ENCODE measurements at regions not wholly inside any gene's neighbourhood (a gene's known extent, or its start where the extent isn't known, plus 50 kb on each side); places are given as distances from the start of the nearest gene placed in this dataset.
"Not testable (repeated sequence)": the region's sequence is repeated elsewhere in the genome, so short reads cannot be mapped to it uniquely, and the experiment has no call there.

DNA sequence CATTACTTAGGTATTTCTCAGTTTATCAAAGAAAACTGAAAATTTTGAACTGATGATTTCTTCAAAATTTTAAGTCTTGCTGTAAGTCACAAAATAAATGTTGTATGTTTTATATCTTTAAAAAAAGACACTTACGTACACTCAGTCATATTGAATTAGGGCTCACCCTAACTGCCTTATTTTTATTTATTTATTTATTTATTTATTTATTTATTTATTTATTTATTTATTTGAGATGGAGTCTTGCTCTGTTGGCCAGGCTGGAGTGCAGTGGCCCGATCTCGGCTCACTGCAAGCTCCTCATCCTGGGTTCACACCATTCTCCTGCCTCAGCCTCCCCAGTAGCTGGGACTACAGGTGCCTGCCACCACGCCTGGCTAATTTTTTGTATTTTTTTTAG lies 881.9 kb downstream of the TTLL7 start:
- not testable (repeated sequence) for FAIRE-seq

DNA sequence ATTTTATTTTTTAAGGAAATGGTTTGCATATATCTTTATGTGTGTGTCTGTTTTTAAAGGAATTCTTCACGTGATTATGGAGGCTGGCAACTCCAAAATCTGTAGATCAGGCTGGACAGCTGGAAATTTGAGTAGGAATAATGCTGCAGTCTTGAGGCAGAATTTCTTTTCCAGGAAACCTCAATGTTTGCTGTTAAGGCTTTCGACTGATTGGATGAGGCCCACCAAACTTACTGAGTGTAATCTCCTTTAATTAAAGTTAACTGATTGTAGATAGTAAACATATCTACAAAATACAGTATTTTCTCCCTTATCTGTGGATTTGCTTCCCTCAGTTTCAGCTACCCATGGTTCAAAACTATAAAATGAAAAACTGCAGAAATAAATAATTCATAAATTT lies 883.1 kb downstream of the TTLL7 start:
- FAIRE-seq: no peak

DNA sequence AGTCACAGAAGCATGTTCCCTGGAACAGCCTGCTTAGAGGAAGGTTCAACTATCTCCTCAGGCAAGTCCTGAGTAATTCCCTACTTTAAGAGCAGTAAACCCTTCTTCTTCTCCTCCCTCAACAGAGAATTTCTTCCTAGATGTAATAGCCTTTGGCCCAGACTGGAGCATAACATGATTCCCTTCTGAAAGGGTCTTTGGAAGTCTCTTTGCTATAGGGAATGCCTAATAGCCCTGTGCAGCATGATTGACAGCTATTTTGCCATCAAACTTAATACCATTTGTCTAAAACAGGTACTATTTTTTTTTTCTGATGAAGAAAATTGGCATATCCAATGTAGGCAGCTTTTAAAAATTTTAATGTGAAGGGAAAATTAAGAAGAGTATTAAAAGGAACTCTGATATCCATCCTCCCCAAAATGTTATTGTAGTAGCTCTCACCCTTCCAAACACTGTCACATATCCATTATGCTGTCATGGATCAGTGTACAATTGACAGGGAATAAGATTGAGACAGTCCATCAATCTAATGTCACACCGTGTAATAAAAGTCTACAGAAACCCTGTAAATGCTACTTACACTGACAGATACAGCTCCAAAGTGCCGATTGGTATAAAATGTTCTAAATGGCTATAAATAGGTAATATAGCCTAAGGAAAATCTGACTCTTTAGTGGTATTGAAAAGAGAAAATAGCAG lies 884.6 kb downstream of the TTLL7 start:
- FAIRE-seq: no peak

DNA sequence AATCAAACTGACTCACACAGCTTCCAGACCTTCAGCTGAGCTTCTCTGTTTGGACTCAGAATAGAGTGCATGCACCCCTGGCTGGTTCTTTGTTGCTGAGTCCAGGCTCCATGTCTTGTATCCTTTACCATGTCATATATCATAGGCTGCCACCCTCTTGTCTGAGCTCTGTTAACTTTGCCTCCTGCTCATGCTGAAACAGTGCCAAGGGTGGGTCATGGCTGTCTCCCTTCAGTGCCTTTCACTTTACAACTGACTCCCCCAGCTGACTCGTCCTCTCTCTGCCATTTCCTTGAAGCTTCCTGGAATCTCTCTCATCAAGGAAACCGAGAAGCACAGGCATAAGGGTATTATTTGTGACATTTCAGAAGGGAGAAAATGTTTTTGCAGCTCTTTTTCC lies 885.3 kb downstream of the TTLL7 start:
- no peak for FAIRE-seq

DNA sequence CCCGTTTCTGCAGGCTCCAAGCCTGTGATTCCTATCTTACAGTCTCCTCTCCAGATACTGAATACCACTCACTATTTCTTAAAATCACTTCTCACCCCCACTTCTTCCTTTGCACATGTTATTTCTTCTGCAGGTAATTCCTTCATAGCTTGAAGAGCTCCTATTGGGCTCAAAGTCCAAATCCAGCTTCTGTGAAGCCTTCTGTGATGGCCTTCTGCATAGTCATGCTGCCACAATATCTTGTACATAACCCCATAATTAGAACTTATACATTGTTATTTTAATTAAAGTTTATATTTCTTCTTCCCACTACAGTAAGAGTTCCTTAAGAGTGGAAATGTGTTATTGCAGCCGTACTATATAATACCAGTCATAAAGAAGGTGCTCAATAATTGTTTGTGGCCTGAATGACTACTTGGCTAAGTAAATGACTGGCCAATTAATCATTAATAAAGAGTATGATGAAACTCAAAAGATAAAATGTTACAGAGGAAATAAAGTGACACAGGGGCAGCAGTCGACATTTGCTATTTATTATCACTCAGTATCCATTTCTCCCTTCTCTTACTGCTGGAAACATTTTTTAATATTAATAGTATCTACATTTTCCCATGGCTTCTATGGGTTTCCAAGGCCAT lies 886.6 kb downstream of the TTLL7 start:
- FAIRE-seq: no peak

DNA sequence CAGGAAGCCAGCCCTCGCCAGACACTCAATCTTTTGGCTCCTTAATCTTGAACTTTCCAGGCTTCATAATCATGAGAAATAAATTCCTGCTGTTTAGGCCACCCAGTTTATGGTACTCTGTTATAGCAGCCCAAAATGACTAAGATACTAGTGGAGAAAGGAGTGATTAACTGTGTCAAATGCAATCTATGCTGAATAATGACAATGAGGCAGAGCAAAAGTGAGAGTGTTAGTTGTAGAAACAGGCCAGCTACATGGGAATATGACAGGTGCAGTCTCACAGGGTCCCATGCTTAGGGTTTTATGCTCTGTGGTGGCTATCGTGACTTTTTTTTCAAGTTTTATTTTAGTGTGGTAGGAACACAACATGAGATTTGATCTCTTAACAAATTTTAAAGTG lies 888.8 kb downstream of the TTLL7 start:
- no peak for FAIRE-seq

DNA sequence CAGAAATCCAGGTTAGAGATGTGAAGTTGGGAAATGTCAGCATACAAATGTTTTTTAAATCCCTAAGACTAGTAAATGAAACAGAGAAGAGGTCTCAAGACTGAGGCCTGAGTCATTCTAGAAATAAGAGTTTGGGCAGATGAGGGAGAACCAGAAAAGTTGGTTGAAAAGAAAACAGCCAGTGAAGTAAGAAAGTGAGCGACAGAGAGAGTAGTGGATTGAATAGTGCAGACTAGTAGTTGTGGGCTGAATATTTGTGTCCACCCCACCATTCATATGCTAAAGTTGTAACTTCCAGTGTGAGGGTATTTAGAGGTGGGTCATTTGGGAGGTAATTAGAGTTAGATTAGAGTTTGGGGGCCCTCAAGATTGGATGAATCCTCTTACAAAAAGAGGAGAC lies 889.2 kb downstream of the TTLL7 start:
- FAIRE-seq: no peak

DNA sequence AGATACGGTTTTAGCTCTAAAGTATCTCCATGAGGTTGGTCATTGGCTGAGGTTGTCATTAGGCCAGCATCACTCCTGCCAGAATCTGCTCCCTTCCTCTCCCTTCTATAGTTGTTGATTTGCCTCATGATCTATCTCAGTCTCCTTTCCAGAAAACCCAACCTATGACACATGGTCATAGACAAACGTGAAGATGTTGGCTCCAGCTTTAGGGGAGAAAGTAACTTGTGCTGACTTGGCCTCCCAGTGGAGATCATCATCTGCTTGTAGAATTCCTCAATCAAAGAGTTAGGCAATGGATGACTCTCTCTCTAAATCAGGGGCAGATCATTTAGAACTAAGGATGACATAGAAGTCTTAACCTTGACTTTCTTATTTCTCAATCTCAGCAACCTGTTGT lies 894.4 kb downstream of the TTLL7 start:
- FAIRE-seq: no peak

DNA sequence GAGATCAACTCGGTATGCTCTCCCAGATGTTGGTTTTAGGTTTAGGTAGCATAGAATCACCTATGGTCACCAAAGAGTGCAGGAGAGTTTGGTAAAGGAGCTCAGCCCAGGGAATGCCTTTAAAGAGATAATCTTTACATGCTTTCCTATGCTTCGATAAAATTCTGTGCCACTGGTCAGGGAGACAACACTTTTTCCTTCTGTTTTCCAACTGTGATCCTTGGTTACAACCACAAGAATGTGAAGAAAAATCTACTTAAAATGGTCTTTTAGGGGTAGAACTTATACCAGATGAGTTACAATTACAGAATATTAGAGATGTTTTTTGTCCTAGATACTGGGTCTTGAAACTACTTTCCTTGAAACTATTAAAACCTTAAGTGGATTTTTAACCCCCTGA lies 895.6 kb downstream of the TTLL7 start:
- no peak for FAIRE-seq

DNA sequence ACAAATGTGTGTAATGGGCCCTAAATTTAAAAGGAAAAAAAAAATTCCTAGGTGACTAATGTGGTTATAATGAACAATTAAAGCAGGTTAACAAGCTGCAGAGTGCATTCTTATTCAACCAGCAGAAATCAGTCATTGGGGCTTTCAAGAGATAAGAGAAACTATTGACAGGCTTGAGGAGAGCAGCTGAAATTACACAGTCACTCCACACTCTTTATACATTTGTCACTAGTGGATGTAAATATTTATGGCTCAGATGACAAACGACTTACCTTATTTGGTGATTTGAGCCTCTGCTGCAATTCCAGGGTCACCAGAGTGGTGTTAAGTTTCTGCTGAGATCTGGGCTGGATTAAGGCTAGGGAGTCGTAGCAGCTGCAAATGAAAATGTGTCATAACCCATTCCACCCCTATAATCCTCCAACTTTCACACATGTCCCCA lies 896.3 kb downstream of the TTLL7 start:
- no peak for FAIRE-seq

DNA sequence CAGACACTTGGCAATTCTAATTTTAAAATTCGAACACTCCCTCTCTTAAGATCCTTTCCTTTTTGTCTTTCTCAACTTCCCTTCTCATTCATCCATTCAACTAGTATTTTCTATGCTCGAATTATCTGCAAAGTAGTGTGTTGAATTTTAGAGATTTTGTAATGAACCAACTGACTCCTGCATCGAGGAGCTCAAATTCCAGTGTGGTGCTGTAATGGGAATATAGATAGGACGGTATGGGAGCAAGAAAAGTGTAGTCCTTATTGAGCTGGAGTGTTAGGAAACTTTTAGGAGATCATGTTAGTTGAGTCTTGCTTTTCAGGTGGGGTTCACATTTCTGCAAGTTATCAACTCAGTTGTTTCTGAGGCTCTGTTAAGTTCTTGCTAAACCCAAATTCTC lies 897.5 kb downstream of the TTLL7 start:
- FAIRE-seq: no peak

DNA sequence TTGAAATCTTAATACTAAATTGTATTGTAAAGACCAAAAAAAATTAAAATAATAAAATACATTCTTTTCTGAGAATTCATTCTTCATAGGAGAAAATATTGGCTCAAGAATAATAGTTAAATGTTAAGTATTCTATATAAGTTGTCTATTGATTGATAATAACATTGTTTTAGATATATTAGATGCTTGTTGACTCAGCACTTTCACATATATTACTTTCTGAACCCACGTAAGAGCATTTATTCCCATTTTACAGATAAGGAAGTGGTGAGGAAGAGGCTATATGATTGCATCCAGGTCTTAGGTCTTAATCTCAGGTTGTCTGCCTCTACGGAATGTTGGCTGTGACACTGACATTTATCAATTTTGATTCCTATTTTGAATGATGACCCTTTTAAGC lies 898.8 kb downstream of the TTLL7 start:
- FAIRE-seq: no peak

DNA sequence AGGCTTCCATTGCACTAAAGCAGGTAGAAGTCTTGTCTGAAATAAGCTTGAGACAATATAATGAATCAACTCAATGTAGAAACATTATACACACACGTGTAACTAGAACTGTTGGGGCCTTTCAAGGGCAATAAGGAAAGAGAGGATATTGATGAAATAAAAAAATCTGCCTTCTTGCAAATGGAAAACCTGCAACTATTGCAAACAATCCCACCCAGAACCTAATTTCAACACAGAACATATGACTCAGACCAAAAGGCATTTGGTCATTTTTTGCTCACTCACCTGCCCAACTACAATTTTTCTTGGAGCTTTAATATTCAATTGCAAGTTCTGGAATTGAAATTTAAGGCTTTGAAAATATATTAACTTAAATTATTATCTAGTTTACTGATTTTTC lies 900.1 kb downstream of the TTLL7 start:
- FAIRE-seq: no peak

DNA sequence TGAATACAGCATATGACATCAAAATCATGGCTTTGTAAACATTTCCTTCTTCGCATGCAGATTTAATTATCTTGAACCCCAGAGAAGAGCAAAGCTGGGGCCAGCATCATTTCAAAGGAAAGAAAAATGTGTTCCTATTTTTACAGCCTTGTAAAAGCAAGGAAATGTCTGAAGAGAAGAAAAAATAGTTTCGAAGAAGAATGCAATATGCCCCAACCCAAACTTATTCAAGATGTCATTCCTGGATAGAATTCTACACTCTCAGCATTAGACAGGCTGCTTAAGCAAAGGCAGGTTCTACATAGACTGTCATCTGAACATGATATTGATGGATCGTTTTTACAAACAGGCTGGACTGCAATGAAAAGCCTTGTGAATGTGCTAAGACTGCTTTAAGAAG lies 900.8 kb downstream of the TTLL7 start:
- FAIRE-seq: no peak

DNA sequence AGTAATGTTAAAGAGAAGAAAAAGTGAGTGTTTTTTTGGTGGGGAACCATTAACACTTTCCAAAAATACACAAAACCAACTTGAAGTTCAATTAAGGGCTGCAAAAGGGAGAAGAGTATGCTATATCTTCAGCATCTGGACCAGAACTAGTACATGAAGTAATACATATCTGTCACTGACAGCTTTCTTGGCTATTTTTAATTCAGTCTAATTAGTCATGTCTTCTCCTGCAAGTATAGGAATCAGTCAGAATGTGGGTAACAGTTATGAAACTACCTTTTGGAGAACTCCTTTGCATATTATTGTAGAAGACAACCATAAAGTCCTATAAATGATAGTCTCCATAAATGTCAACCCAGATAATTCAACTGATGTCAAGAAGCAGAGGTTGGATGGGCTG lies 901.2 kb downstream of the TTLL7 start:
- FAIRE-seq: no peak

DNA sequence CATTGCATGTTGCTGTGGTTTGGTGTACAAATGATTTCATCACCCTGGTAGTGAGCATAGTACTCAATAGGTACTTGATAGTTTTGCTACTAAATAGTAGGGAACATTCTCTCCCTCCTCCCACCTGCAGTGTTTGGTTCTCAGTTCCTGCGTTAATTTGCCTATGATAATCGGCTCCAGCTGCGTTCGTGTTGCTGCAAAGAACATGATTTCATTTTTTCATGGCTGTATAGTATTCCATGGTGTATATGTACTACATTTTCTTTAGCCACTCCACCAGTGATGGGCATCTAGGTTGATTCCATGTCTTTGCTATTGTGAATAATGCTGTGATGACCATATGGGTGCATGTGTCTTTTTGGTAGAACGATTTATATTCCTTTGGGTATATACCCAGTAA lies 903.4 kb downstream of the TTLL7 start:
- no peak for FAIRE-seq

DNA sequence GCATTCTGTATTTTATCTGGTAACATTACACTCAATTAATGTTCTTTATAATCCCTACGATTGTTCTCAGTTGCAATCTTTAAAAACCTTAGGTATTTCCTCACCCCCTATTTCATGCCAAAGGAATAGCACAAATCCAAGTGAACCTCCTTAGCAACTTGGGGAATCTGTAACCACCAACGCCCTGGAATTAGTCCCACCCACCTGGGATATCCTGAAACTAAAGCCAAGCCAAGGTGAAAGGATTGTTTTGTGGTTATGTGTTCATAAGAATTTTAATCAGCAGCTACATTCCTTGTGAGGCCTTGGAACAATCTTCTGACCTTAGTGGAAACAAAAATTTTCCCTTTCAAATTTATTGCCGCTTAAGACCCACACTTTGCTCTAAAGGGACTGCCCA lies 908.7 kb downstream of the TTLL7 start:
- no peak for FAIRE-seq

DNA sequence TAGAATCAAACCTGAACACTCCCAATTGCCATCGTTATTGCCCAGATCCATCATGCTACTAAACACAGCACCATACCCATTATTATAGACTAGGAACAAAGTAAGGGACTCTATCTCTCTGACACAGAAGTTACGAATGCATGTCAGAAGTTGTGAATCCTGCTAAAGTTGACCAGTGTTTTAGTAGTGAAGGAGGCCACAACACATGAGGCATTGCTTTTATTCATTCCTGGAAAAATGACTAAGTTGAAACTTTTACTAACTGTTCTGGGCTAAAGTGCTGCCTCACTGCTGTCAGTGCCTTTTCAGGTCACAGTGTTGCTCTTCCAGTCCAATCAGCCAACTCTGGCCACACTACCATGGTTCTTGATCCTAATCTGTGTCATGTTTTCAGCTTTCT lies 911.1 kb downstream of the TTLL7 start:
- no peak for FAIRE-seq

DNA sequence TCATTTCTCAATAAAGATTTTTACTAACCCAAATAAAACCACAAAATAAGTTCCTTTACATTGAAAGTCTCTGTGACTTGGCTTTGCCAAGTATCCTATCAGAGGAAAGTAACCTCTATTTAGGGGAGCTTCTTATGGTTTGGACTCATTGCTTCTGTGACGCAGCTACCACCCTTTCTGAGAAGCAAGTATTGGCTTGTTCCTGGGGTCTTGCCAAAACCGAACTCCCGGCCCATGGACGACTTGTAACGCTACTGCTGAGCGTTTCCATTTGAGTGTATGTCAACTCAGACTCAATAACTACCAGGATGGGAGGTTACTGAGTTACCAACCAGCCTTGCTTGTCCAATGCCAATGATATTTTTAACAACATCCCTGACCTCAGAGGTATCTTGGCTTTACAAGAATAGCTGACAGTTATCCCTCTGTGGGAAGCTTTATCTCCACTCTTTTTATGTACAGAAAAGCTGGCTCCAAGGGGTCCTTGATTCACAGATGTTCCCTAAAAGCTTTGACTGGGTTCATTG lies 911.9 kb downstream of the TTLL7 start:
- FAIRE-seq: no peak

DNA sequence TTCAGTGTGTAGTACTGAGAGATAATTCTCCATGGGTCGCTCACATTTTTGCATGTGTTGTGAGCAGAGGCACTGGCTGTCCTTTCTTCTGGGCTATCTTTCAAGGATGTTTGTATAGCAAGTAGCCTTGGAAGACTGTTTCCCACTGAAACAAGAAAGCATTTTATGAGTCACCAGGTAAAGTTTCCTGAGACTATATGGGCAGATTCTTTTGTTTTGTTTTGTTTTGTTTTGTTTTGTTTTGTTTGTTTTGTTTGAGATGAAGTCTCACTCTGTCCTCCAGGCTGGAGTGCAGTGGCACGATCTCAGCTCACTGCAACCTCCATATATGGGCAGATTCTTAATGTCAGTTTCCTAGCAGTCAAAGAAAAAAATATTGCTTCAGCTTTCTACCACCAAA lies 912.6 kb downstream of the TTLL7 start:
- FAIRE-seq: no peak

DNA sequence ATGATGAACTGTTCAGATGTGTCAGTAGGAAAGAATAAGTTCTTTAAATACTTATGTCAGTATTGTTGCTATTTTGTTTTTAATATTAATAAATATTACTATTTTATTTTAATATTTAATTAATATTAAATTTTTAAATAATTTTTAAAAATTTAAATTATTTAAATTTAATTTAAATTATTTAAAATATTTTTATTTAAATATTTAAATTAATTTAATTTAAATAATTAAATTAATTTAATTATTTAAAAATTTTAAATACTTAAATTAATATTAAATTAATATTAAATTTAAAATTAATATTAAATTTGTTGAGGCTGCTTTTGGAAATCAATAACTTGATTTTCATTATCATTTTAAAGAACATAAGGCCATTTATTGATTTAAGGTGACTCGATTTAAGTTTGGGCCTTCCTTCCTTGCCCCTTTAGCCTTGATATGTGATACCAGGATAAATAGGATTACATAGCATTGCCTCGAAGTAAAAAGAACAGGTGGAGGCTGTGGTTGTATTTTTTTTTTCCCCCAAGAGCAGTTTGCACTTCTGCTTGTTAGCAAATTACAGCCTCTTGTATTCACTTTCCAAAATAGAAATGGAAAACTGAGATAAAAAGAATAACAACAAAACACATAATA lies 915.2 kb downstream of the TTLL7 start:
- FAIRE-seq: peak; percentile 99

DNA sequence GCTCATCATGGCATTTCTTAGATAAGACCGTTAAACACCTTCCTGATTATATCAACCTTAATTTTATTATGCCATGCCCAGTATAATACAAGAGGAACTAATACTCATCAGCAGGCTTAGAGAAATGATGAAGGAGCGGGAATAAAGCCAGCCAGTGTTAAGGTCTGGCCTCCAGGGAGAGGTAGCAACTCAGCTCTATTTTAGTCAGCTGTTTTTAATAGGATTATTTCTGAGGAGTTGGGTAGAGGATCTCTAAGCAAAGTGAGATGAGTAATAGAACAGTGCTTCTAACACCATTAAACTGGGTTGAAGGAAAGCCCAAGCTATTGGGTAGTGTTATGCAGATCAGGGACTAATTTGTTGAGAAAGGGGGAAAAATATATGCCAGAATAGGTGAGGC lies 921.5 kb downstream of the TTLL7 start:
- no peak for FAIRE-seq

DNA sequence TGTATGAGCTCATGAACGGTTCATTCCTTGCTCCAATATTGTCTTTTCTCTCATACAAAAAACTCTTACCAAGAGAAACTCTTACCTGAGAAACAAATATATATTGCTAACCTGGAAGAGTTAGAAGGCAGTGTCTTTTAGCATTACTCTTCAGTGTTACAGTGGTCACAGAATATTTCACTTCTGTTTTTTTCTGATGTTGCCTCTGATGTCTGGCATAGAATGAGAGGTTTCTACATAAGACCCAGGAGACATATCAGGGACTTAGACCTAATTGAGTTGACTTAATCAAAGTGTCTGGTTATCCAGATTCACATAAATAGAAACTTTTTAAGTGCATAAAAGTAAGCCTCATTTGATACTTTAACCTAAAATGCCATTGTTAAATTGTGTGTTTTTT lies 923.8 kb downstream of the TTLL7 start:
- no peak for FAIRE-seq

DNA sequence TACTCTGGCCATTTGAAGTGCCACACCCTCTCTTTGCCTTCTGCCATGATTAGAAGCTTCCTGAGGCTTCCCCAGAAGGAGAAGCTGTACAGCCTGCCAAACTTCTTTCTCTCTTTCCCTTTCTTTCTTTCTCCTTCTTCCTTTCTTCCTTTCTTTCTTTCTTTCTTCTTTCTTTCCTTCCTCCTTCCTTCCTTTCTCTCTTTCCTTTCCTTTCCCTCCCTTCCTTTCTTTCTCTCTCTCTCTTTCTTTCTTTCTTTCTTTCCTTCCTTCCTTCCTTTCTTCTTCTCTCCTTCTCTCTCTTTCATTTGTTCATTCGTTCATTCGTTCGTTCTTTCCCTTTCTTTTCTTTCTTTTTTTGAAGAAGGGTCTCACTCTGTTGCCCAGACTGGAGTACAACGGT lies 931.0 kb downstream of the TTLL7 start:
- no peak for FAIRE-seq

Measured in colon (tissue), 2 donors.